T-cell (primary cell): ENCODE measurements at regions not wholly inside any gene's neighbourhood (a gene's known extent, or its start where the extent isn't known, plus 50 kb on each side); places are given as distances from the start of the nearest gene placed in this dataset.

Source experiments
- ATAC-seq, 4 experiments: fragments of 200-7000 bp in 3 of 4; fragments of 150-1000 bp in 1 of 4; cut with Tn5 transposase; replicated peaks in 1 of 4; 1 replicate in 3 of 4; 2 replicates in 1 of 4; pipeline ENCODE4 v1.10.0; 2021; ENCODE audit warnings: moderate library complexity in 3 of 4, mild to moderate bottlenecking in 2 of 4, moderate number of reproducible peaks in 1 of 4
- CTCF ChIA-PET, 2 donors: fragments of 300-600 bp; sonication (Branson Sonifier 250); formaldehyde crosslinking; loops; one replicate each; lab custom pipeline; 2022; ENCODE audit warnings: antibody characterized with exemption in 2 of 2; lab: Charles Lee
- POLR2A ChIA-PET, 2 donors: fragments of 300-600 bp; sonication (Branson Sonifier 250); formaldehyde crosslinking; loops; one replicate each; lab custom pipeline; 2022; ENCODE audit warnings: antibody characterized with exemption in 2 of 2; lab: Charles Lee
- DNase-seq, 35 experiments: peaks; one replicate each; pipeline versions ENCODE4 v3.0.0 to v3.0.0-alpha.2; 2013 to 2023
- H3K27ac ChIP-seq: one replicate; pipeline ENCODE4 v1.5.1; 2013; ENCODE audit warnings: low read length
- H3K27me3 ChIP-seq, 2 experiments: replicated peaks in 1 of 2; 1 replicate in 1 of 2; 2 replicates in 1 of 2; pipeline versions ENCODE4 v1.6.1 to v1.7.0; 2013; ENCODE audit warnings: low read length in 1 of 2, mixed read lengths in 1 of 2; ENCODE audit not compliant: control insufficient read depth in 2 of 2, insufficient read depth in 2 of 2; ENCODE audit errors: extremely low read depth in 1 of 2
- H3K36me3 ChIP-seq, 2 donors: 1 replicate in 1 of 2; 2 replicates in 1 of 2; pipeline versions ENCODE4 v1.6.1 to v1.7.0; 2013; ENCODE audit warnings: low read length in 1 of 2; ENCODE audit not compliant: control insufficient read depth in 2 of 2, insufficient read depth in 1 of 2; ENCODE audit errors: extremely low read depth in 1 of 2
- H3K4me1 ChIP-seq, 2 experiments: 1 replicate in 1 of 2; 2 replicates in 1 of 2; pipeline versions ENCODE4 v1.6.1 to v1.7.0; 2013; ENCODE audit warnings: low read length in 2 of 2, mixed read lengths in 1 of 2; ENCODE audit not compliant: insufficient read depth in 2 of 2, control insufficient read depth in 1 of 2; ENCODE audit errors: extremely low read depth in 1 of 2
- H3K4me3 ChIP-seq, 2 donors: 1 replicate in 1 of 2; 2 replicates in 1 of 2; pipeline versions ENCODE4 v1.5.1 to v1.7.0; 2013; ENCODE audit warnings: mild to moderate bottlenecking in 2 of 2, low read length in 1 of 2, moderate library complexity in 1 of 2; ENCODE audit not compliant: control insufficient read depth in 1 of 2; ENCODE audit errors: extremely low read depth in 1 of 2
- H3K9me3 ChIP-seq: 2 replicates; pipeline ENCODE4 v1.7.0; 2013
- H3K27ac Mint-ChIP-seq, 2 donors: one replicate each; pipeline ENCODE4 v1.8.0; 2020 to 2021; ENCODE audit warnings: mild to moderate bottlenecking in 2 of 2, mixed read lengths in 2 of 2
- H3K27me3 Mint-ChIP-seq, 2 donors: one replicate each; pipeline ENCODE4 v1.8.0; 2021 to 2022; ENCODE audit warnings: mixed read lengths in 2 of 2
- H3K36me3 Mint-ChIP-seq: one replicate; pipeline ENCODE4 v1.8.0; 2021; ENCODE audit warnings: mixed read lengths
- H3K4me1 Mint-ChIP-seq, 3 donors: one replicate each; pipeline ENCODE4 v1.8.0; 2020 to 2022; ENCODE audit warnings: mixed read lengths in 3 of 3, mild to moderate bottlenecking in 1 of 3
- H3K4me3 Mint-ChIP-seq, 3 donors: one replicate each; pipeline ENCODE4 v1.8.0; 2020 to 2022; ENCODE audit warnings: mild to moderate bottlenecking in 3 of 3, mixed read lengths in 3 of 3, moderate library complexity in 3 of 3
- H3K9me3 Mint-ChIP-seq, 3 donors: one replicate each; pipeline ENCODE4 v1.8.0; 2020 to 2022; ENCODE audit warnings: mixed read lengths in 3 of 3
- WGBS: methylation state at CpG from one replicate; pipeline ENCODE4 v1.1.5; 2013; ENCODE audit warnings: missing lambda C conversion rate; ENCODE audit not compliant: insufficient coverage; 5-methylcytosine and 5-hydroxymethylcytosine counted together

DNA sequence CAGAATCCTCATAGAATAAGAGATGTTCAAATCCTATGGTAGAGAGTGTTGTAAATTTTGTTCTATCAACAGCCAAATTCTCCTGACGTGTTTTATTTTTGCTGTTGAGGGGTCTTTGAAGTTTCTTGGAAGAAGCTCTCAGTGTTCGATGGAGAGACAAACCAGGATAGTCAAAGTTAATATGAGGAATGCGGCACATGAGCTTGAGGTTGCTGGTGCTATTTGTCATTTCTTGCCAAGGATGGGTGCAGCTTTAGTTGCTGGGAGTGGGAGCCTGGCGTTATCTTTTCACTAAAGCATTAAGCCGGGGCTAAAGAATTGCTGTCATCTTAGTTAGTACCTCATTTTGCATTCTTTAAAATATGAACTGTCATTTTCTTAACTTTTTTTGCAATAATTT lies 239.9 kb upstream of the CSNK1A1L start:
- CTCF ChIA-PET, result no interaction called here
- Histone ChIP-seq H3K9me3 (no peaks in the 10 kb centered on the region), H3K36me3 (no peaks in the 10 kb centered on the region), H3K27ac (no peak overlapping the region), H3K4me3 (no peak overlapping the region), H3K4me1 (no peaks in the 10 kb centered on the region), H3K27me3 (peaks cover 0 to 4% of the 10 kb centered on the region in 2 experiments)
- Mint-ChIP-seq H3K27ac (no peak overlapping the region), H3K4me3 (no peak overlapping the region), H3K36me3 (no peaks in the 10 kb centered on the region), H3K9me3 (peaks cover 0 to 4% (median 2%) of the 10 kb centered on the region in 3 donors), H3K4me1 (no peaks in the 10 kb centered on the region), H3K27me3 (no peaks in the 10 kb centered on the region)
- POLR2A ChIA-PET, result no interaction called here
- ATAC-seq, result no peak
- 82% methylated on average over 2 of the region's 5 CpGs for whole genome bisulfite sequencing
- no peak for DNase-seq

DNA sequence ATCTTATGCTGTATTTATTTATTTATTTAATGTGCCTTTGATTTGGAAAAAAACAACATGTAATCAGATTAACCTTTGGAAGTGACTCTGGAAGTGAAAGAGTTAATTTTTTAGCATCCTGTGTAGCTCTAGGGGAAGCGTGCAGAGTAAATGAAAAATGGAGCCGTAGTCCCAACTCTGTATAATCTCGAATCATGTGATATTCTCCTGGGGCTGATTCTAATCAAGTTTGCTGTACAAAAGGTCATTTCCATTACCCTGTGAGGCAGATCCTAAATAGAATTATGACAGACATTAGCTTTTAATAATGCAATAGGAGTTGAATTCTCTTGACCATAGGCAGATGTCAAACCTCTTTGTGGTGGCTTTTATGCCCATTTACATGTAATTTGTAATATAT lies 238.6 kb upstream of the CSNK1A1L start:
- ChIA-PET POLR2A (no interaction called here), CTCF (interaction anchor here in 1 of 2 donors (0.6 to 0.8 kb wide), 2 partner anchors 15 to 458 kb away, joined by 3 to 4 read pairs; no protein-coding TSS in a partner anchor)
- DNase-seq (no peak), ATAC-seq (no peak)
- no peaks in the 10 kb centered on the region for H3K36me3 ChIP-seq
- peaks cover 0 to 4% of the 10 kb centered on the region in 2 experiments for H3K27me3 ChIP-seq
- H3K4me1 ChIP-seq, result no peaks in the 10 kb centered on the region
- no peak overlapping the region for H3K4me3 Mint-ChIP-seq
- H3K4me1 Mint-ChIP-seq, result no peaks in the 10 kb centered on the region
- H3K27me3 Mint-ChIP-seq, result no peaks in the 10 kb centered on the region
- no peak overlapping the region for H3K27ac ChIP-seq
- 0% methylated on average over 1 of the region's 3 CpGs for WGBS
- H3K4me3 ChIP-seq, result no peak overlapping the region
- H3K27ac Mint-ChIP-seq, result no peak overlapping the region
- no peaks in the 10 kb centered on the region for H3K36me3 Mint-ChIP-seq
- peaks cover 0 to 4% (median 4%) of the 10 kb centered on the region in 3 donors for H3K9me3 Mint-ChIP-seq
- no peaks in the 10 kb centered on the region for H3K9me3 ChIP-seq

DNA sequence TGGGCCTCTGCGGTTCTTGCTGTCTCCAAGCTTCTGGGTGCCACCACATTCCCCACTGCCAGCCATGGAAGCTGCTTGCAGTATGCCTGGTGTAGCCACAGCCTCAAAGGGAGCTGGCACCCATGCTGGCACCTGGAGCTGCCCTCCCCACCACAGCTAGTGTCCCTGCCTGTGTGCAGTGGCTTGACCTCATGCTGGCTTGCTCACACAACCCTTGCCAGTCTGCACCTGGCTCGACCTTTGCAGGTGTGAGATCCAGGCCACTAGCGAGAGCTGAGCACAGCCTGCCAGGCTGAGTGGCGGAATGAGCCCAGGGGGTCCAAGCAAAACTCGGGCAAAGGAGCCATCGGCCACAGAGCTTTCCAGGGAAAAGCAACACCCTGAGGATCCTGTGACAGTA lies 236.7 kb upstream of the CSNK1A1L start:
- ChIA-PET POLR2A (no interaction called here), CTCF (no interaction called here)
- Mint-ChIP-seq H3K36me3 (no peaks in the 10 kb centered on the region), H3K4me3 (no peak overlapping the region), H3K9me3 (peaks cover 0 to 4% (median 0%) of the 10 kb centered on the region in 3 donors), H3K27ac (no peak overlapping the region), H3K4me1 (no peaks in the 10 kb centered on the region), H3K27me3 (no peaks in the 10 kb centered on the region)
- Histone ChIP-seq H3K27me3 (peaks cover 0 to 4% of the 10 kb centered on the region in 2 experiments), H3K4me1 (no peaks in the 10 kb centered on the region), H3K36me3 (no peaks in the 10 kb centered on the region), H3K27ac (no peak overlapping the region), H3K4me3 (no peak overlapping the region), H3K9me3 (no peaks in the 10 kb centered on the region)
- ATAC-seq, result no peak
- no peak for DNase-seq
- 72% methylated on average over 4 of the region's 6 CpGs for WGBS

DNA sequence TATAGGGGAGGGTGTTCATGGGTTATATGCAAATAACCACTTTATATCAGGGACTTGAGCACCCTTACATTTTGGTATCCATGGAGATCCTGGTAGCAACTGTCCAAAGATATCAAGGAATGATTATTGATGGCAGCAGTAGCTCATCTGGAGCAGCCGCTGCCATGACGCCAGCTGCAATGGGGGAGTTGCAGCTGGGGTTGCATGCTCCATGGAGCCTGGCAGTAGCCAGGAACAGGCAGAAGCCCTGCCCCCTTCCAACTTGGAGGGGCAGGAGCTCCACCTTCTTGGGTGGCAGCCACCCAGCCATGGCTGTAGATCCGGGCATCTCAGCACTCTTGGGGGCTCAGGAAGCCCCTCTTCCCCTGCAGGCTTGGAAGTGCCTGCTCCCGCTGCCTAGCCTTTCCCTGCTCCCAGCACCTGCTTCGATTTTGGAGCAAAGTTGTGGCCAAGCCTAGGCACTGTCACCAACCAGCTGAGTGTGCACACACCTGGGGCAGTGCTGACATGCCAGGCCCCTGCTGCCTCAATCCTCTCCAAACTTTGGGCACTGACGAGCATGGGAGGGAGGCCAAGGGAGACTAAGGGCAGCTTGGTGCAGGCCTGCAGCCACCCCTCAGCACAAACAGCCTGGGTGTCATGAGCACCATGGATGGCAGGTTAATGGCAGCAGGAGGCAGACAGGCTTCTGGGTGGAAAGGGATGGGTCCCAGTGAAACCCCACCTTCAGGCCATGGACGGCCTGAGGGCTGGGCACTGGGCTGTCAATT lies 235.6 kb upstream of the CSNK1A1L start:
- no peaks in the 10 kb centered on the region for H3K4me1 ChIP-seq
- Mint-ChIP-seq H3K27me3 (no peaks in the 10 kb centered on the region), H3K4me3 (no peak overlapping the region), H3K36me3 (no peaks in the 10 kb centered on the region), H3K4me1 (no peaks in the 10 kb centered on the region), H3K27ac (no peak overlapping the region), H3K9me3 (peaks cover 0 to 4% (median 0%) of the 10 kb centered on the region in 3 donors)
- no peaks in the 10 kb centered on the region for H3K36me3 ChIP-seq
- POLR2A ChIA-PET, result no interaction called here
- WGBS, result 43% methylated on average over 5 of the region's 7 CpGs
- H3K27ac ChIP-seq, result no peak overlapping the region
- peaks cover 0 to 4% of the 10 kb centered on the region in 2 experiments for H3K27me3 ChIP-seq
- no peak overlapping the region for H3K4me3 ChIP-seq
- ATAC-seq (no peak), DNase-seq (no peak)
- CTCF ChIA-PET, result no interaction called here
- no peaks in the 10 kb centered on the region for H3K9me3 ChIP-seq

DNA sequence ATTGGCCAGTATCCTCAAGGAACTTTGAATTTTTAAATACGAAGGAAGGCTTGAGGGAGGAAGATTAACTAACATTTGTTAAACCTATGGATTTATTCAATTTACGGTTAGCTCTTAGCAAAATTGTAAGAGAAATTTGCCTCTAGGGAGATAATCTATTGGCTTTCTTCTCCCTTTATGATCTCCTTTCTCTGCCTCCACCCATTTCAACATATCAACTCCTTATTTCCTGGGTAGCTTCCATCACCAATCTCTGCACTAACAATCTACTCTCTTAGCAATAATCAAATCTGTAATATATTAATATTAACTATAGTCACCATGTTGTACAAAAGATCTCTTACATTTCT lies 233.9 kb upstream of the CSNK1A1L start:
- DNase-seq (no peak), ATAC-seq (no peak)
- Histone ChIP-seq H3K36me3 (no peaks in the 10 kb centered on the region), H3K27me3 (peaks cover 0 to 4% of the 10 kb centered on the region in 2 experiments), H3K4me3 (no peak overlapping the region), H3K9me3 (no peaks in the 10 kb centered on the region), H3K27ac (no peak overlapping the region), H3K4me1 (no peaks in the 10 kb centered on the region)
- Mint-ChIP-seq H3K27ac (no peak overlapping the region), H3K9me3 (peaks cover 0 to 4% (median 0%) of the 10 kb centered on the region in 3 donors), H3K4me1 (no peaks in the 10 kb centered on the region), H3K27me3 (no peaks in the 10 kb centered on the region), H3K36me3 (no peaks in the 10 kb centered on the region), H3K4me3 (no peak overlapping the region)
- WGBS, result no CpG with 5 or more reads among the region's 2 CpGs
- ChIA-PET POLR2A (interaction anchor here in 1 of 2 donors (0.5 kb wide), 1 partner anchor 1113 kb away, joined by 4 read pairs; no protein-coding TSS in a partner anchor), CTCF (no interaction called here)

DNA sequence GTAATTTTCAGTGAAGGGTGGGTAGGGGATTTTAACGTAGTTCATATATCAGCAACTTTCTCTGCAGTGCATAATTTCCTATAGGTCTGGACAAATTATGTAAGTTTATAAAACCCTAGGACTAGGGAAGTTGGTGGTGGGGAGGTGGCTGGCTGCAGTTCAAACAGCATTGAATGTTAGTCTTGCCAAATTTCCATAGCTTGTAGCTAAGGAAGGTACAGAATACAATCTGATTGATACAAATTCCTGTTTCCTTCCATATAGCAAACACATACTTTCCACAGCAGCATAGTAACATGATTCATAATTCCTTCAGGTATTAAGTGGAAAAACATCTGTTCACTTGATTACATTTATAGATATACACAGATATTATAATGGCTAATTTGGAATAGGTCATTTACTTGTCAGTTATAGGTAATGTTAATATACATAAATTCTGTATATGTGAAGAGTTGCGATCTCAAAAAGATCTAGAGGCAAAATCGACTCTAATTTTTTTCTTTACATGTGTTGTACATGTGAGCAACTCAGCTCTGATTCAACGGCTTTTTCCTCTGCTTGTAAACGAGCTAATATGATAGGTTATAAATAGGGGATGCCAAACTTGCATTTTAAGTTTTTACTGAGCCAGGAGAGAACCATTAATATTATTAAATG lies 233.4 kb upstream of the CSNK1A1L start:
- Mint-ChIP-seq H3K4me3 (no peak overlapping the region), H3K27ac (no peak overlapping the region), H3K27me3 (no peaks in the 10 kb centered on the region), H3K36me3 (no peaks in the 10 kb centered on the region), H3K9me3 (peaks cover 0 to 4% (median 0%) of the 10 kb centered on the region in 3 donors), H3K4me1 (no peaks in the 10 kb centered on the region)
- peaks cover 0 to 4% of the 10 kb centered on the region in 2 experiments for H3K27me3 ChIP-seq
- no peak overlapping the region for H3K27ac ChIP-seq
- ATAC-seq, result no peak
- H3K9me3 ChIP-seq, result no peaks in the 10 kb centered on the region
- POLR2A ChIA-PET, result interaction anchor here in 1 of 2 donors (0.5 kb wide), 1 partner anchor 1113 kb away, joined by 4 read pairs; no protein-coding TSS in a partner anchor
- CTCF ChIA-PET, result no interaction called here
- no peaks in the 10 kb centered on the region for H3K4me1 ChIP-seq
- no peak for DNase-seq
- H3K36me3 ChIP-seq, result no peaks in the 10 kb centered on the region
- no CpG with 5 or more reads among the region's 5 CpGs for WGBS
- H3K4me3 ChIP-seq, result no peak overlapping the region
